VCaP (cell line): ENCODE measurements at regions not wholly inside any gene's neighbourhood (a gene's known extent, or its start where the extent isn't known, plus 50 kb on each side); places are given as distances from the start of the nearest gene placed in this dataset.

Experiments
- H3K27ac ChIP-seq: fragments of 450-650 bp; 2 replicates; pipeline ENCODE4 v1.5.1; 2017
- CTCF ChIP-seq: fragments of 450-650 bp; conservative IDR thresholded peaks from 2 replicates; pipeline ENCODE4 v1.5.1; 2017; ENCODE audit warnings: mild to moderate bottlenecking, moderate library complexity

DNA sequence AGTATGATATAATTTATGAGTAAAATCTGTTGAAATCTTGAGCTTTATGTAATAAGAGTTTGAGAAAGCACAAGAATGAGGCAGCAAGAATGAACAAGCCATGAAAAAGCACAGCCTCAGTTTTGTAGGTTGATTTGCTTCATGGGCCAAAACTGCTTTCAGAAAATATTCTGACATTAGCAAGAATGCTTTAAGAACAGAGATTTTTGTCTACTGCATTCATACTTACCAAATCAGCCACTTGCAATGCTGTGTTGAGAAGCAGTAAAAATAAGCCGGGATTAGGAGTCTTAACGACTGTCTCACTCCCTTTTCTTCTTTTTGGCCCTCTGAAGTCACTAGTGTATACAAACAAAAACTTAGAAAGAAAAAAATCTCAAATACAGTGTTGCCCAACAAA is 114.5 kb downstream of the POSTN start:
- no peak overlapping the region for H3K27ac ChIP-seq
- no peak for TF ChIP-seq CTCF

GRCh38 chr13:37482331-37482730 is 116.2 kb downstream of the POSTN start:
- H3K27ac ChIP-seq, result no peak overlapping the region; the same call in 1 of the 2 replicates
- TF ChIP-seq CTCF, result no peak

DNA sequence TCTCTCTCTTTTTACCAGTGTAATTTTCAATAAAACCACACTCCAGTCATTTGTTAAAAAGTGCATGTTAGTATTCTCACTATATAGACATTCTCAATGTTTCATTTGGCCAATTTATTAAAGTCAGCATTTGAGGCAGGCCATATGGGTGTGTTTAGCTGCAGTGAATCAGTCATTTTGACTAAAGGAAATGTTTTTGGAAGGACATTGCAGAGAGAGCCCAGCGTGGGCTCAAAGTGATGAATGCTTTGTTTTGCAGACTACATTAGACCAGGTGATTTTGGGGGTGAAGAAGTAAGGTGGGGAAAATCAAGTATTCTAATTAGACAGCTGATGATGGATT is 116.7 kb downstream of the POSTN start:
- no peak overlapping the region; the same call in 1 of the 2 replicates for H3K27ac ChIP-seq
- TF ChIP-seq CTCF, result no peak

DNA sequence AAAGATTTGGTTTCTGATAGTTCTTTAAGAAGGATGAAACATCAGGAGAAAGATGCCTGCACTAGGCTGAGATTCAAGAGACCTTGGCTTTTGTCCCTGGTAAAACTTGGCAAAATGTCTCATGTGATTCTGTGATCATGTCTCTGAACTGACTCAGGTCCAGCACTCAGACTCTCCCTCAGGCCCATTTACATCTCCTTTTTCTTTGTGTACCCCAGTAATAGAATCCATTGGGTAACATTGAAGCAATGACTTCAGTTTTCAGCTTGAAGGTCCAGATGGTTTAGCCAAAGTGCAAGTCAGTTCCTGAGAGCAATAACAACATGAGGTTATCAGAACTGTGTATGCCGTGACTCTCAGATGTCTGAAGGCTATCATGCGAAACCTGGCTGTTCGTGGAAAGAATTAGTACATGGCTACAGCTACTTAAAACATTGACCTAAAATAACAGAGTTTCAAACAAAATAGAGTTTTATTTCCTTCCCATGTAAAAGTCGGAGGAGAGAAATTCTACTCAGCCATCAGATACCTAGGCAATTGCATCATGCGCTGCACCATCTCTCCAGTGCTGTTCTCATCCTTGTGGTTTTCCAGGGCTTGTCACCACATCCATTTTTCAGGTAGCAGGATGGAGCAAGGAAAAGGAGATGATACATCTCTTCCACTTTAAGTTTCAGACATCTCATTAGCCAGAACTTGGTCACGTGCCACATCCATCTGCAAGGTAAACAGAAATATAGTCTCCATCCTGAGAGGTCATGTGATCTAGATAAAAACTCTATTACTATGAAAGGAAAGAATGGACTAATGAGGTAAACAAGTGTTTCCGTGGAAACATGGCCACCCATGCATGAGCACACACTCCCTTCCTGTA is 117.3 kb downstream of the POSTN start:
- no peak overlapping the region; the same call in 1 of the 2 replicates for H3K27ac ChIP-seq
- no peak for TF ChIP-seq CTCF

DNA sequence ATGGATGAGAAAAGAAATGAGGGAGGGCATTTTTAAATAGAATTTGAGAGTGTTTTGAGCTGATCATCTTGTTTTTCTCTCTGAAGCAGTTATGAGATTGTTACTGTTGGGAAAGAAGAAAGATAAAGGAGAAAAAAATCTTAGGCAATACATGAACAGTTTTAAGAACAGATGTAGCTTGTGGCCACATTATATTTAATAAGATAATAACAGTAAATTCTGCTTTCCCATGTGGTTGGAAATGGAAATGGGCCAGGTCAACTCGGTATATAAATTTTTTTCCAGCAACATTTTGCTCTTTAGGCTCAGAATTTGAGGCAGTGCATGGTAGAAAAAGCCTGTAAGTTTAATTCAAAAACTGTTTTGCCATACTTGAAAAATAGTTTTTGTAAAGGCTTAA is 118.7 kb downstream of the POSTN start:
- no peak for TF ChIP-seq CTCF
- H3K27ac ChIP-seq, result no peak overlapping the region

DNA sequence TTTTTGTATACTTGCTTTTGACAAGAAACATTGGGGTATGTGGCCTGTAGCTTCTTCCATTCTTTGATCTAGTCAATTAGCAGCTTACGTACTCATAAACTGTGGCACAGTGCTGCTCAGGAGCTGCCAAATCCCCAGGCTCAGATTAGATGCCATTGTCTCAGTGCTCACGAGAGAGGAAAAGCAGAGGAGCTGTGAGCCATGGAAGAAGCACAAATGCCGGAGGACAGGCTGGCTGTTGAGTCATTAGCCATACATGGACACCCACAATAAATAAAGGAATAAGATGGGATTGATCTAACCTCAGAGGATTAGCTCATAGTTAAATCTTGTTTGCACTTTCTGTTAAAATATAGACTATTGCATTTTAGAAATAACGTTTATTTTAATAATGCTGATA is 121.7 kb downstream of the POSTN start:
- H3K27ac ChIP-seq, result no peak overlapping the region
- no peak for TF ChIP-seq CTCF

DNA sequence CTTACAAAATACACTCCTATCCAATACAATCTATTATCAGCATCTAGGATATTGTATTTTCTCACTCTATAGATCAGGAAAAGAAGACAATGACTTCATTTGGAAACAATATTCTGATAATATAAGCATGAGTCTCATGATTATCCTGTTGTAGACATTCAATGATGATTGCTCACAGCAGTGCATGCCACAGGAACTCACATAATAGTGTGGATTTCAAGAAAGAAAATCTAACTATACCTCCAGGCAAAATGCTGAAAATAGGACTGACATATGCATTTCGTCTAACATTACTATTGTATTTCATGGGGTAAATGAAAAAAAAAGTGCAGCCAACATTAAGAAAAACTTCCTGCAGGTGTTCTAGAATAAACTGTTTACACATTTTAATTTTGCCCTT is 122.6 kb downstream of the POSTN start:
- H3K27ac ChIP-seq, result no peak overlapping the region
- TF ChIP-seq CTCF, result no peak
